Neural cell (in vitro differentiated cells): ENCODE measurements at regions not wholly inside any gene's neighbourhood (a gene's known extent, or its start where the extent isn't known, plus 50 kb on each side); places are given as distances from the start of the nearest gene placed in this dataset.

Experiments used
- CTCF ChIP-seq: fragments of 450-650 bp; IDR thresholded peaks from 2 replicates; pipeline ENCODE4 v1.5.1; 2014; ENCODE audit warnings: antibody characterized with exemption, mild to moderate bottlenecking, moderate library complexity; ENCODE audit not compliant: poor library complexity, severe bottlenecking
- EP300 ChIP-seq: fragments of 450-650 bp; conservative IDR thresholded peaks from 2 replicates; pipeline ENCODE4 v1.6.1; 2014; ENCODE audit warnings: antibody characterized with exemption, mild to moderate bottlenecking, moderate library complexity; ENCODE audit not compliant: poor library complexity, severe bottlenecking
- EZH2 ChIP-seq: fragments of 200-600, 300-800 bp; shearing (Covaris generic), sonication (generic); IDR thresholded peaks from 2 replicates; pipeline ENCODE4 v1.6.1; 2014; ENCODE audit warnings: antibody characterized with exemption, low read length, borderline replicate concordance, mild to moderate bottlenecking; ENCODE audit not compliant: insufficient read depth, poor library complexity, severe bottlenecking
- MXI1 ChIP-seq: fragments of 450-650 bp; conservative IDR thresholded peaks from 2 replicates; pipeline ENCODE4 v1.6.1; 2014; ENCODE audit warnings: antibody characterized with exemption, mild to moderate bottlenecking; ENCODE audit not compliant: poor library complexity, severe bottlenecking
- POLR2AphosphoS5 ChIP-seq: IDR thresholded peaks from 2 replicates; pipeline ENCODE4 v1.6.1; 2012
- RAD21 ChIP-seq: fragments of 450-650 bp; conservative IDR thresholded peaks from 2 replicates; pipeline ENCODE4 v1.6.1; 2014; ENCODE audit warnings: antibody characterized with exemption, mild to moderate bottlenecking, moderate library complexity
- REST ChIP-seq: IDR thresholded peaks from 2 replicates; pipeline ENCODE4 v1.6.1; 2012; ENCODE audit warnings: borderline replicate concordance
- SMC3 ChIP-seq: fragments of 450-650 bp; conservative IDR thresholded peaks from 2 replicates; pipeline ENCODE4 v1.6.1; 2014; ENCODE audit warnings: antibody characterized with exemption, mild to moderate bottlenecking, moderate library complexity; ENCODE audit not compliant: poor library complexity
- TAF1 ChIP-seq: IDR thresholded peaks from 2 replicates; pipeline ENCODE4 v1.6.1; 2012; ENCODE audit warnings: low read depth

GRCh38 chr12:81843599-81843998 lies 84.4 kb upstream of the PPFIA2 start:
- TF ChIP-seq EP300 = no peak
- TF ChIP-seq CTCF = no peak
- no peak for TF ChIP-seq EZH2
- TF ChIP-seq MXI1 = no peak
- no peak for TF ChIP-seq REST
- no peak for TF ChIP-seq POLR2AphosphoS5
- TF ChIP-seq RAD21 = no peak
- no peak for TF ChIP-seq TAF1
- TF ChIP-seq SMC3 = no peak
